ENCODE measurements at regions not wholly inside any gene's neighbourhood (a gene's known extent, or its start where the extent isn't known, plus 50 kb on each side); places are given as distances from the start of the nearest gene placed in this dataset.

GRCh38 chr9:78778318-78778717 is 481.4 kb downstream of the PSAT1 start:
- H3K27me3 ChIP-seq, result no peaks in the 10 kb centered on the region
- no peak overlapping the region for H3K4me3 ChIP-seq (replicated peaks in 1 of 3)
- TF ChIP-seq, protein P1, sequence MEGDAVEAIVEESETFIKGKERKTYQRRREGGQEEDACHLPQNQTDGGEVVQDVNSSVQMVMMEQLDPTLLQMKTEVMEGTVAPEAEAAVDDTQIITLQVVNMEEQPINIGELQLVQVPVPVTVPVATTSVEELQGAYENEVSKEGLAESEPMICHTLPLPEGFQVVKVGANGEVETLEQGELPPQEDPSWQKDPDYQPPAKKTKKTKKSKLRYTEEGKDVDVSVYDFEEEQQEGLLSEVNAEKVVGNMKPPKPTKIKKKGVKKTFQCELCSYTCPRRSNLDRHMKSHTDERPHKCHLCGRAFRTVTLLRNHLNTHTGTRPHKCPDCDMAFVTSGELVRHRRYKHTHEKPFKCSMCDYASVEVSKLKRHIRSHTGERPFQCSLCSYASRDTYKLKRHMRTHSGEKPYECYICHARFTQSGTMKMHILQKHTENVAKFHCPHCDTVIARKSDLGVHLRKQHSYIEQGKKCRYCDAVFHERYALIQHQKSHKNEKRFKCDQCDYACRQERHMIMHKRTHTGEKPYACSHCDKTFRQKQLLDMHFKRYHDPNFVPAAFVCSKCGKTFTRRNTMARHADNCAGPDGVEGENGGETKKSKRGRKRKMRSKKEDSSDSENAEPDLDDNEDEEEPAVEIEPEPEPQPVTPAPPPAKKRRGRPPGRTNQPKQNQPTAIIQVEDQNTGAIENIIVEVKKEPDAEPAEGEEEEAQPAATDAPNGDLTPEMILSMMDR (IDR thresholded peaks at IDR 0.05), result no peak
- no peak for TF ChIP-seq POLR2A (IDR thresholded peaks at IDR 0.05)
- no peak overlapping the region for H3K27ac ChIP-seq
- H3K4me1 ChIP-seq, result no peaks in the 10 kb centered on the region
- WGBS, 2 donors, result 63 to 66% methylated on average over 3 of the region's 3 CpGs
- H3K36me3 ChIP-seq, result no peaks in the 10 kb centered on the region
- no peaks in the 10 kb centered on the region for H3K9me3 ChIP-seq
- intact Hi-C loops (cut with DNase I), result no loop called here
- DNase-seq, result no peak

DNA sequence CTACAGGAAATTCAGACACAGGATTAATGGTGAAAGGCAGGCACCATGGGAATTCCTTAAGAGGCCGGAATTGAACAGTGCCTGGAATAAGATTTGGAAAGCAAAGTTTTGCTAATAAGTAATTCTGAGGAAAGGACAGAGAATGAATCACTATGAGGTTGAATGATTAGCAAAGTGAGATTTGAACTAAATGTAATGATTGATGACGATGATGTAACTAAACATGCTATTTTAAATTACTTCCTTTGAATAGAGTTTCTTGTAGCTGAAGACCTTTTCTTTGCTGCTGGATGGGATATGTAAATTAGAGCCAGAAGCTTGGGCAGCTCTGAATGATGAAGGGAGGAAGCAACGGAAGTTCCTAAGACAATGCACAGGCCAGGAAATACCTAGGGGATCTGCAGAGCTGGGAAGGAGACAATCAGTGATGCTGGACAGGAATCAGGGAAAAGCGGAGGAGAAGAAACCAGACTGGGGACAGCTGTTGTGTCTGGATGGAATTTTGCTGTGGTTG is 482.0 kb downstream of the PSAT1 start:
- H3K4me1 ChIP-seq, result no peaks in the 10 kb centered on the region
- TF ChIP-seq, protein P1 (IDR thresholded peaks at IDR 0.05), result no peak
- no peak for TF ChIP-seq POLR2A (IDR thresholded peaks at IDR 0.05)
- intact Hi-C loops (cut with DNase I), result no loop called here
- no peaks in the 10 kb centered on the region for H3K36me3 ChIP-seq
- H3K9me3 ChIP-seq, result no peaks in the 10 kb centered on the region
- H3K4me3 ChIP-seq (replicated peaks in 1 of 3), result no peak overlapping the region
- no peak overlapping the region for H3K27ac ChIP-seq
- WGBS, 2 donors, result 61 to 63% methylated on average over 4 of the region's 4 CpGs
- no peak for DNase-seq
- no peaks in the 10 kb centered on the region for H3K27me3 ChIP-seq

GRCh38 chr9:78781681-78782080 is 484.8 kb downstream of the PSAT1 start:
- WGBS, 2 donors, result 93 to 96% methylated on average over 4 of the region's 4 CpGs

DNA sequence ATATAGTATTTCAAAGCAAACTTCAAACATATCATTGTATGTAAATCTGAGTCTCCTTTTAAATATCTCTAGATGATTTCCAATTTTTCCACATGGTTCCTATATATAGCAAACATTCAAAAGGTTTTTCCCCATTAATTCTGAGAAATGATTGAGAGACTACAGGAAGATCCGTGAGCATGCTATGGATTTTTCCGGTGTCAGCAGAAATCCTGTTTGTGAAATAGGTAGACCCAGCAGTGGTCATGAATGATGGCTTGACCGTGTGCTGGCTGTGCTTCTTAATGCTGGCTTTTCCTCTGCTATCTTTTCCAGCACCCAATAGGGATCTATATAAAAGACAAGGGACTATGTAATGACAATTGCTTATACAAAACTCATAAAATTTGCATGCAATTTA is 485.3 kb downstream of the PSAT1 start:
- no peaks in the 10 kb centered on the region for H3K36me3 ChIP-seq
- intact Hi-C loops (cut with DNase I), result no loop called here
- DNase-seq, result no peak
- H3K27me3 ChIP-seq, result no peaks in the 10 kb centered on the region
- H3K9me3 ChIP-seq, result no peaks in the 10 kb centered on the region
- WGBS, 2 donors, result 71 to 82% methylated on average over 3 of the region's 3 CpGs
- no peak for TF ChIP-seq POLR2A (IDR thresholded peaks at IDR 0.05)
- TF ChIP-seq, protein P1 (IDR thresholded peaks at IDR 0.05), result no peak
- no peak overlapping the region for H3K4me3 ChIP-seq (replicated peaks in 1 of 3)
- no peak overlapping the region for H3K27ac ChIP-seq
- no peaks in the 10 kb centered on the region for H3K4me1 ChIP-seq

More at GRCh38 chr9:78781681-78782080, 484.8 kb downstream of the PSAT1 start:
- Histone ChIP-seq H3K27me3 (no peaks in the 10 kb centered on the region), H3K9me3 (no peaks in the 10 kb centered on the region), H3K27ac (no peak overlapping the region), H3K4me3 (replicated peaks in 1 of 3) (no peak overlapping the region), H3K4me1 (no peaks in the 10 kb centered on the region), H3K36me3 (no peaks in the 10 kb centered on the region)
- intact Hi-C loops (cut with DNase I), result no loop called here
- no peak for DNase-seq
- TF ChIP-seq, protein P1 (IDR thresholded peaks at IDR 0.05), result no peak

DNA sequence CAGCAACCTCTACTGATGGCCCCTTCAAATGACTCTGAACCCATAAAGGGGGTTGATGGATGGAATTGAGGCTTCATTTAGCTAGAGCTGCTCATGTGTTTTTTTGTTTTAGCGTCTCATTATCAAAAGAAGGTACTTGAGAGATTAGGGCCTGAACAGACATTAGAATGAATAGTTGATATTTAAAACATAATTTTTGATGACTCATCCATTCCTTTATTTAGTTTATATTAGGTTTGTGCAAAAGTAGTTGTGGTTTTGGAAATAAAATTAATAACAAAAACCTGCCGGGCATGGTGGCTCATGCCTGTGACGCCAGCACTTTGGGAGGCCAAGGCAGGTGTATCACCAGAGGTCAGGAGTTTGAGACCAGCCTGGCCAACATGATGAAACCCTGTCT is 485.9 kb downstream of the PSAT1 start:
- intact Hi-C loops (cut with DNase I), result no loop called here
- Histone ChIP-seq H3K4me3 (replicated peaks in 1 of 3) (no peak overlapping the region), H3K27me3 (no peaks in the 10 kb centered on the region), H3K36me3 (no peaks in the 10 kb centered on the region), H3K4me1 (no peaks in the 10 kb centered on the region), H3K27ac (no peak overlapping the region), H3K9me3 (no peaks in the 10 kb centered on the region)
- WGBS, 2 donors, result 94 to 95% methylated on average over 3 of the region's 3 CpGs
- TF ChIP-seq POLR2A (IDR thresholded peaks at IDR 0.05), result no peak
- TF ChIP-seq, protein P1 (IDR thresholded peaks at IDR 0.05), result no peak
- DNase-seq, result no peak

All from thyroid gland (tissue), 4 donors.